H9 (cell line): ENCODE measurements at regions not wholly inside any gene's neighbourhood (a gene's known extent, or its start where the extent isn't known, plus 50 kb on each side); places are given as distances from the start of the nearest gene placed in this dataset.

Experiments
- DNase-seq: peaks from one replicate; pipeline ENCODE4 v3.0.0-alpha.2; 2017
- H2AFZ ChIP-seq: one replicate; pipeline ENCODE4 v1.6.1; 2013; ENCODE audit warnings: mild to moderate bottlenecking, low read length, control low read depth, moderate library complexity
- H2AK5ac ChIP-seq: 2 replicates; pipeline ENCODE4 v1.6.1; 2013; ENCODE audit warnings: low read length, control low read depth, mixed read lengths; ENCODE audit not compliant: insufficient read length
- H2BK120ac ChIP-seq: one replicate; pipeline ENCODE4 v1.6.1; 2013; ENCODE audit warnings: low read depth, mild to moderate bottlenecking, low read length, control low read depth, inconsistent platforms; ENCODE audit not compliant: poor library complexity, severe bottlenecking
- H2BK12ac ChIP-seq: 2 replicates; pipeline ENCODE4 v1.6.1; 2013; ENCODE audit warnings: low read length, control low read depth, mixed read lengths, low read depth; ENCODE audit not compliant: insufficient read length
- H2BK15ac ChIP-seq: 2 replicates; pipeline ENCODE4 v1.6.1; 2013; ENCODE audit warnings: low read depth, low read length, control low read depth
- H2BK20ac ChIP-seq: one replicate; pipeline ENCODE4 v1.6.1; 2013; ENCODE audit warnings: low read depth, mild to moderate bottlenecking, low read length, control low read depth, inconsistent platforms; ENCODE audit not compliant: poor library complexity, severe bottlenecking
- H2BK5ac ChIP-seq: 2 replicates; pipeline ENCODE4 v1.6.1; 2013; ENCODE audit warnings: low read length, control low read depth, mixed read lengths; ENCODE audit not compliant: insufficient read length
- H3K14ac ChIP-seq: 2 replicates; pipeline ENCODE4 v1.6.1; 2013; ENCODE audit warnings: low read length, control low read depth; ENCODE audit not compliant: insufficient read depth
- H3K18ac ChIP-seq: 2 replicates; pipeline ENCODE4 v1.6.1; 2013; ENCODE audit warnings: low read depth, mild to moderate bottlenecking, mixed read lengths, low read length, control low read depth; ENCODE audit not compliant: insufficient read length
- H3K23ac ChIP-seq: 2 replicates; pipeline ENCODE4 v1.6.1; 2013; ENCODE audit warnings: low read length, control low read depth, mixed read lengths, low read depth; ENCODE audit not compliant: insufficient read length
- H3K23me2 ChIP-seq: 2 replicates; pipeline ENCODE4 v1.6.1; 2013; ENCODE audit warnings: low read depth, mild to moderate bottlenecking, mixed read lengths, low read length, control low read depth; ENCODE audit not compliant: insufficient read length, poor library complexity, severe bottlenecking
- H3K27ac ChIP-seq: 2 replicates; pipeline ENCODE4 v1.5.1; 2013; ENCODE audit warnings: low read length, control low read depth, mixed read lengths, low read depth; ENCODE audit not compliant: insufficient read length
- H3K27me3 ChIP-seq: 2 replicates; pipeline ENCODE4 v1.6.1; 2013; ENCODE audit warnings: low read length, control low read depth, inconsistent platforms; ENCODE audit not compliant: insufficient read depth
- H3K4ac ChIP-seq: 2 replicates; pipeline ENCODE4 v1.6.1; 2013; ENCODE audit warnings: low read depth, mild to moderate bottlenecking, control low read depth, inconsistent platforms, low read length, moderate library complexity
- H3K4me1 ChIP-seq: 2 replicates; pipeline ENCODE4 v1.6.1; 2013; ENCODE audit warnings: low read length, control low read depth, inconsistent platforms; ENCODE audit not compliant: insufficient read depth
- H3K4me2 ChIP-seq: 2 replicates; pipeline ENCODE4 v1.6.1; 2013; ENCODE audit warnings: low read length, control low read depth, mixed read lengths; ENCODE audit not compliant: insufficient read length, insufficient read depth
- H3K56ac ChIP-seq: 2 replicates; pipeline ENCODE4 v1.6.1; 2013; ENCODE audit warnings: low read depth, mild to moderate bottlenecking, mixed read lengths, low read length, control low read depth; ENCODE audit not compliant: insufficient read length
- H3K79me1 ChIP-seq: 2 replicates; pipeline ENCODE4 v1.6.1; 2013; ENCODE audit warnings: low read depth, mild to moderate bottlenecking, moderate library complexity, low read length, control low read depth, inconsistent platforms; ENCODE audit not compliant: insufficient read depth, poor library complexity, severe bottlenecking
- H3K79me2 ChIP-seq: 2 replicates; pipeline ENCODE4 v1.6.1; 2013; ENCODE audit warnings: low read length, control low read depth, inconsistent platforms; ENCODE audit not compliant: insufficient read depth
- H3K9ac ChIP-seq: 2 replicates; pipeline ENCODE4 v1.6.1; 2013; ENCODE audit warnings: low read length, control low read depth, mixed read lengths; ENCODE audit not compliant: insufficient read length; ENCODE audit errors: extremely low read depth
- H3K9me3 ChIP-seq: one replicate; pipeline ENCODE4 v1.6.1; 2013; ENCODE audit warnings: low read depth, low read length, inconsistent platforms; ENCODE audit not compliant: control insufficient read depth
- H3T11ph ChIP-seq: one replicate; pipeline ENCODE4 v1.6.1; 2013; ENCODE audit warnings: mild to moderate bottlenecking, low read length, control low read depth, inconsistent platforms
- H4K20me1 ChIP-seq: one replicate; pipeline ENCODE4 v1.6.1; 2013; ENCODE audit not compliant: control insufficient read depth, insufficient read length, insufficient read depth
- H4K5ac ChIP-seq: 2 replicates; pipeline ENCODE4 v1.6.1; 2013; ENCODE audit warnings: low read depth, mild to moderate bottlenecking, mixed read lengths, low read length, control low read depth; ENCODE audit not compliant: insufficient read length
- H4K8ac ChIP-seq: replicated peaks from 2 replicates; pipeline ENCODE4 v1.6.1; 2013; ENCODE audit warnings: low read length, control low read depth, mixed read lengths, low read depth; ENCODE audit not compliant: insufficient read length
- H4K91ac ChIP-seq: 2 replicates; pipeline ENCODE4 v1.6.1; 2013; ENCODE audit warnings: low read depth, mild to moderate bottlenecking, moderate library complexity, mixed read lengths, low read length, control low read depth; ENCODE audit not compliant: insufficient read length
- H3K27ac Mint-ChIP-seq, 3 experiments: 2 replicates in 2 of 3; 3 replicates in 1 of 3; pipeline ENCODE4 v1.8.0; 2020 to 2021; ENCODE audit warnings: mixed read lengths in 3 of 3, mild to moderate bottlenecking in 1 of 3, moderate library complexity in 1 of 3
- H3K27me3 Mint-ChIP-seq: 2 replicates; pipeline ENCODE4 v1.8.0; 2021; ENCODE audit warnings: low read depth, mild to moderate bottlenecking, moderate library complexity, mixed read lengths
- H3K36me3 Mint-ChIP-seq, 3 experiments: 2 replicates in 2 of 3; 3 replicates in 1 of 3; pipeline ENCODE4 v1.8.0; 2020 to 2021; ENCODE audit warnings: low read depth in 3 of 3, mixed read lengths in 3 of 3; ENCODE audit not compliant: insufficient read depth in 1 of 3
- H3K4me1 Mint-ChIP-seq, 2 experiments: 2 replicates each; pipeline ENCODE4 v1.8.0; 2020; ENCODE audit warnings: mixed read lengths in 2 of 2
- H3K4me3 Mint-ChIP-seq, 2 experiments: 2 replicates in 1 of 2; 3 replicates in 1 of 2; pipeline ENCODE4 v1.8.0; 2020 to 2021; ENCODE audit warnings: mild to moderate bottlenecking in 2 of 2, mixed read lengths in 2 of 2, moderate library complexity in 1 of 2
- H3K9me3 Mint-ChIP-seq, 2 experiments: 2 replicates in 1 of 2; 3 replicates in 1 of 2; pipeline ENCODE4 v1.8.0; 2020; ENCODE audit warnings: mild to moderate bottlenecking in 2 of 2, mixed read lengths in 2 of 2, moderate library complexity in 1 of 2
- WGBS: extraction: QIAGEN DNeasy Blood & Tissue Kit; methylation state at CpG from one replicate; pipeline ENCODE4 v1.1.7; 2013; ENCODE audit warnings: missing lambda C conversion rate, low lambda C conversion rate, mixed read lengths; ENCODE audit not compliant: insufficient read length; ENCODE audit errors: extremely low coverage; 5-methylcytosine and 5-hydroxymethylcytosine counted together
- TF ChIP-seq, protein P1 (sequence below): fragments of 200-600 bp; sonication (generic); conservative IDR thresholded peaks from 3 replicates; pipeline ENCODE4 v1.8.0; 2021; ENCODE audit warnings: antibody characterized with exemption, mild to moderate bottlenecking

DNA sequence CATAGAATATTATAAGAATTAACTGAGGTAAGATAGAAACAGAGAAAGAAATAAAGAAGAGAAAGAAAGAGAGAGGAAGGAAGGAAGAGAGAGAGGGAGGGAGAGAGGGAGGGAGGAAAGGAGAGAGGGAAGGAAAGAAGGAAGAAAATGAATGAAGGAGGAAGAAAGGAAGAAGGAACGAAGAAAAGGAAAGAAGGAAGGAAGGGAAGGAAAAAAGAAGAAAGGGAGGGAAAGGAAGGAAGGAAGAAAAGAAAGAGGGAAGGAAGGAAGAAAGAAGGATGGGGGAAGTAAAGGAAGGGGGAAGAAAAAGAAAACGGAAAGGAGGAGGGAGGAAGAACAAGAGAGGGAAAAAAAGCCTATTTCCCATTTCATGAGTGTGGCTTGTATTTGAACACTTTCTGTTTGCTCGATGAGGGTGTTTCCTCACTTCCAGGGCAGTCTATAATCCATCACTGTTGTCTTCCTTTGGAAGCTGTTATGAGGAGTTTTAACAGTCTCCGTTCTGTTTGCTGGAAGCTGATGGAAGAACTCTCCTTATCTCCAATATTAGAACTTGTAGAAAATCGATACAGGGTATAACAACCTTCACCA is 402.4 kb downstream of the TMEM114 start:
- Histone ChIP-seq H3K4ac (no peak overlapping the region), H3K27me3 (no peaks in the 10 kb centered on the region), H3K4me1 (no peaks in the 10 kb centered on the region; the same call in 1 of the 2 replicates), H3T11ph (no peak overlapping the region), H3K23ac (no peak overlapping the region), H2AK5ac (no peak overlapping the region), H4K91ac (no peak overlapping the region), H3K79me1 (no peaks in the 10 kb centered on the region), H3K14ac (no peak overlapping the region), H3K23me2 (no peaks in the 10 kb centered on the region), H2BK20ac (no peak overlapping the region), H4K5ac (no peak overlapping the region), H4K8ac (no peak overlapping the region), H3K79me2 (no peaks in the 10 kb centered on the region), H4K20me1 (no peaks in the 10 kb centered on the region), H3K18ac (no peak overlapping the region), H3K4me2 (no peak overlapping the region), H3K9me3 (no peaks in the 10 kb centered on the region), H2BK120ac (no peak overlapping the region), H3K9ac (no peak overlapping the region), H2BK15ac (no peak overlapping the region), H2AFZ (no peak overlapping the region), H3K27ac (no peak overlapping the region), H2BK12ac (no peak overlapping the region), H3K56ac (no peak overlapping the region), H2BK5ac (no peak overlapping the region)
- Mint-ChIP-seq H3K4me1 (peaks cover 0 to 7% of the 10 kb centered on the region in 2 experiments; a peak in 2 of 4 replicates), H3K27ac (no peak overlapping the region), H3K9me3 (no peaks in the 10 kb centered on the region), H3K4me3 (no peak overlapping the region), H3K27me3 (no peaks in the 10 kb centered on the region), H3K36me3 (no peaks in the 10 kb centered on the region)
- WGBS, result 100% methylated on average over 2 of the region's 5 CpGs
- DNase-seq, result no peak
- TF ChIP-seq, protein P1, sequence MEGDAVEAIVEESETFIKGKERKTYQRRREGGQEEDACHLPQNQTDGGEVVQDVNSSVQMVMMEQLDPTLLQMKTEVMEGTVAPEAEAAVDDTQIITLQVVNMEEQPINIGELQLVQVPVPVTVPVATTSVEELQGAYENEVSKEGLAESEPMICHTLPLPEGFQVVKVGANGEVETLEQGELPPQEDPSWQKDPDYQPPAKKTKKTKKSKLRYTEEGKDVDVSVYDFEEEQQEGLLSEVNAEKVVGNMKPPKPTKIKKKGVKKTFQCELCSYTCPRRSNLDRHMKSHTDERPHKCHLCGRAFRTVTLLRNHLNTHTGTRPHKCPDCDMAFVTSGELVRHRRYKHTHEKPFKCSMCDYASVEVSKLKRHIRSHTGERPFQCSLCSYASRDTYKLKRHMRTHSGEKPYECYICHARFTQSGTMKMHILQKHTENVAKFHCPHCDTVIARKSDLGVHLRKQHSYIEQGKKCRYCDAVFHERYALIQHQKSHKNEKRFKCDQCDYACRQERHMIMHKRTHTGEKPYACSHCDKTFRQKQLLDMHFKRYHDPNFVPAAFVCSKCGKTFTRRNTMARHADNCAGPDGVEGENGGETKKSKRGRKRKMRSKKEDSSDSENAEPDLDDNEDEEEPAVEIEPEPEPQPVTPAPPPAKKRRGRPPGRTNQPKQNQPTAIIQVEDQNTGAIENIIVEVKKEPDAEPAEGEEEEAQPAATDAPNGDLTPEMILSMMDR, result no peak
